ENCODE measurements at regions not wholly inside any gene's neighbourhood (a gene's known extent, or its start where the extent isn't known, plus 50 kb on each side); places are given as distances from the start of the nearest gene placed in this dataset.

- TF ChIP-seq CHD7 (IDR thresholded peaks at IDR 0.05; ENCODE audit: insufficient replicate concordance, low read length), result no peak
- no peak for TF ChIP-seq SUZ12 (IDR thresholded peaks at IDR 0.05; ENCODE audit: low read length)
- no peak for TF ChIP-seq YY1 (IDR thresholded peaks at IDR 0.05; ENCODE audit: low read depth, low read length)
- no peak for TF ChIP-seq KDM5A (IDR thresholded peaks at IDR 0.05; ENCODE audit: low read length)
- TF ChIP-seq TAF7 (optimal IDR thresholded peaks at IDR 0.05; ENCODE audit: borderline replicate concordance, low read depth, low read length), result no peak
- TF ChIP-seq GTF2F1 (IDR thresholded peaks at IDR 0.05; ENCODE audit: borderline replicate concordance, low read depth, low read length), result no peak
- TF ChIP-seq KDM4A (IDR thresholded peaks at IDR 0.05; ENCODE audit: low read depth, low read length, severe bottlenecking), result no peak
- no peak for TF ChIP-seq TEAD4 (IDR thresholded peaks at IDR 0.05; ENCODE audit: low read depth, low read length)
- TF ChIP-seq CBX8 (IDR thresholded peaks at IDR 0.05; ENCODE audit: borderline replicate concordance, low read depth, low read length), result no peak
- no peak for TF ChIP-seq ASH2L (IDR thresholded peaks at IDR 0.05; ENCODE audit: low read length)
Measured at GRCh38 chr6:95496769-95497426, 80.4 kb upstream of the MANEA start (continued).
